Activated T-helper 2 cell treated with anti-CD3 and anti-CD28 coated beads, Interferon-gamma antibody, Interleukin-2, Interleukin-4, amounts not matched to agents 10 μg/mL and 5 μg/mL and 100 μg/mL, durations not matched to agents 14 hours and 24 hours and 36 hours (primary cell): ENCODE measurements at regions not wholly inside any gene's neighbourhood (a gene's known extent, or its start where the extent isn't known, plus 50 kb on each side); places are given as distances from the start of the nearest gene placed in this dataset.

ENCODE experiments used
- DNase-seq: peaks from one replicate; pipeline ENCODE4 v3.0.0; 2021; ENCODE audit warnings: low spot score
- H3K27ac Mint-ChIP-seq: one replicate; pipeline ENCODE4 v1.8.0; 2021; ENCODE audit warnings: mixed read lengths
- H3K27me3 Mint-ChIP-seq: one replicate; pipeline ENCODE4 v1.8.0; 2021; ENCODE audit warnings: low read depth, mixed read lengths
- H3K36me3 Mint-ChIP-seq: one replicate; pipeline ENCODE4 v1.8.0; 2021; ENCODE audit warnings: low read depth, mixed read lengths
- H3K4me1 Mint-ChIP-seq: one replicate; pipeline ENCODE4 v1.8.0; 2021; ENCODE audit warnings: low read depth, mixed read lengths
- H3K4me3 Mint-ChIP-seq: one replicate; pipeline ENCODE4 v1.8.0; 2021; ENCODE audit warnings: low read depth, mild to moderate bottlenecking, moderate library complexity, mixed read lengths
- H3K9me3 Mint-ChIP-seq: one replicate; pipeline ENCODE4 v1.8.0; 2021; ENCODE audit warnings: mixed read lengths
- intact Hi-C: fragments of 100-400 bp; cut with micrococcal nuclease; formaldehyde crosslinking; loops from one replicate; pipeline ENCODE4 v1.15.1; 2023

- DNase-seq, result no peak
- Mint-ChIP-seq H3K36me3 (no peaks in the 10 kb centered on the region), H3K4me1 (no peaks in the 10 kb centered on the region), H3K9me3 (no peaks in the 10 kb centered on the region), H3K4me3 (no peak overlapping the region), H3K27ac (no peak overlapping the region), H3K27me3 (no peaks in the 10 kb centered on the region)
- intact Hi-C loops, result no loop called here
Measured at GRCh38 chr5:165423697-165424299, 1918.4 kb downstream of the MAT2B start.

GRCh38 chr5:165425594-165425993 is 1920.2 kb downstream of the MAT2B start:
- Mint-ChIP-seq H3K4me3 (no peak overlapping the region), H3K36me3 (no peaks in the 10 kb centered on the region)

GRCh38 chr5:165448753-165449152 is 1943.3 kb downstream of the MAT2B start:
- Mint-ChIP-seq H3K4me3 (no peak overlapping the region), H3K27me3 (no peaks in the 10 kb centered on the region), H3K9me3 (peaks cover 11% of the 10 kb centered on the region), H3K36me3 (no peaks in the 10 kb centered on the region), H3K27ac (no peak overlapping the region), H3K4me1 (no peaks in the 10 kb centered on the region)
- no peak for DNase-seq
- intact Hi-C loops, result no loop called here

More at GRCh38 chr5:165425594-165425993, 1920.2 kb downstream of the MAT2B start:
- Mint-ChIP-seq H3K27ac (no peak overlapping the region), H3K27me3 (no peaks in the 10 kb centered on the region), H3K4me1 (no peaks in the 10 kb centered on the region), H3K9me3 (peaks cover 4% of the 10 kb centered on the region)
- DNase-seq, result no peak
- intact Hi-C loops, result no loop called here

- no peaks in the 10 kb centered on the region for H3K4me1 Mint-ChIP-seq
- no peak for DNase-seq
- no peaks in the 10 kb centered on the region for H3K36me3 Mint-ChIP-seq
- no peaks in the 10 kb centered on the region for H3K9me3 Mint-ChIP-seq
- no peak overlapping the region for H3K4me3 Mint-ChIP-seq
- intact Hi-C loops, result no loop called here
- no peak overlapping the region for H3K27ac Mint-ChIP-seq
- no peaks in the 10 kb centered on the region for H3K27me3 Mint-ChIP-seq
Measured at GRCh38 chr5:165457859-165458481, 1952.6 kb downstream of the MAT2B start.

GRCh38 chr5:165459232-165459631 is 1953.8 kb downstream of the MAT2B start:
- Mint-ChIP-seq H3K4me3 (no peak overlapping the region), H3K36me3 (no peaks in the 10 kb centered on the region), H3K4me1 (no peaks in the 10 kb centered on the region), H3K9me3 (peaks cover 8% of the 10 kb centered on the region), H3K27me3 (no peaks in the 10 kb centered on the region), H3K27ac (no peak overlapping the region)
- no peak for DNase-seq
- intact Hi-C loops, result no loop called here

- no peak overlapping the region for H3K4me3 Mint-ChIP-seq
- no peak overlapping the region for H3K27ac Mint-ChIP-seq
- H3K27me3 Mint-ChIP-seq, result no peaks in the 10 kb centered on the region
- no peak for DNase-seq
- peaks cover 17% of the 10 kb centered on the region for H3K9me3 Mint-ChIP-seq
- intact Hi-C loops, result no loop called here
- H3K36me3 Mint-ChIP-seq, result no peaks in the 10 kb centered on the region
- no peaks in the 10 kb centered on the region for H3K4me1 Mint-ChIP-seq
Measured at GRCh38 chr5:165460911-165461310, 1955.5 kb downstream of the MAT2B start.

- no peak for DNase-seq
- Mint-ChIP-seq H3K27me3 (no peaks in the 10 kb centered on the region), H3K4me1 (peaks cover 2% of the 10 kb centered on the region), H3K36me3 (no peaks in the 10 kb centered on the region), H3K27ac (no peak overlapping the region), H3K9me3 (no peaks in the 10 kb centered on the region), H3K4me3 (no peak overlapping the region)
- intact Hi-C loops, result no loop called here
Measured at GRCh38 chr5:165477546-165477945, 1972.1 kb downstream of the MAT2B start.

GRCh38 chr5:165495829-165496380 is 1990.5 kb downstream of the MAT2B start:
- intact Hi-C loops, result no loop called here
- no peaks in the 10 kb centered on the region for H3K27me3 Mint-ChIP-seq
- H3K4me3 Mint-ChIP-seq, result no peak overlapping the region
- no peak overlapping the region for H3K27ac Mint-ChIP-seq
- no peaks in the 10 kb centered on the region for H3K9me3 Mint-ChIP-seq
- no peak for DNase-seq
- no peaks in the 10 kb centered on the region for H3K36me3 Mint-ChIP-seq
- H3K4me1 Mint-ChIP-seq, result no peaks in the 10 kb centered on the region

- Mint-ChIP-seq H3K36me3 (no peaks in the 10 kb centered on the region), H3K27me3 (no peaks in the 10 kb centered on the region), H3K27ac (no peak overlapping the region), H3K9me3 (peaks cover 4% of the 10 kb centered on the region), H3K4me1 (no peaks in the 10 kb centered on the region), H3K4me3 (no peak overlapping the region)
- no peak for DNase-seq
- intact Hi-C loops, result no loop called here
Measured at GRCh38 chr5:165497707-165498106, 1992.3 kb downstream of the MAT2B start.

GRCh38 chr5:165502893-165503691 is 1997.7 kb downstream of the MAT2B start:
- H3K4me1 Mint-ChIP-seq, result no peaks in the 10 kb centered on the region
- DNase-seq, result no peak
- H3K4me3 Mint-ChIP-seq, result no peak overlapping the region
- no peaks in the 10 kb centered on the region for H3K36me3 Mint-ChIP-seq
- no peak overlapping the region for H3K27ac Mint-ChIP-seq
- intact Hi-C loops, result no loop called here
- H3K9me3 Mint-ChIP-seq, result peaks cover 10% of the 10 kb centered on the region
- H3K27me3 Mint-ChIP-seq, result no peaks in the 10 kb centered on the region

GRCh38 chr5:165504674-165505073 is 1999.3 kb downstream of the MAT2B start:
- Mint-ChIP-seq H3K9me3 (peaks cover 18% of the 10 kb centered on the region), H3K27ac (no peak overlapping the region), H3K4me1 (no peaks in the 10 kb centered on the region), H3K4me3 (no peak overlapping the region), H3K27me3 (no peaks in the 10 kb centered on the region), H3K36me3 (no peaks in the 10 kb centered on the region)
- intact Hi-C loops, result no loop called here
- no peak for DNase-seq

- Mint-ChIP-seq H3K27ac (no peak overlapping the region), H3K4me1 (no peaks in the 10 kb centered on the region), H3K4me3 (no peak overlapping the region), H3K36me3 (no peaks in the 10 kb centered on the region), H3K9me3 (peaks cover 12% of the 10 kb centered on the region), H3K27me3 (no peaks in the 10 kb centered on the region)
- no peak for DNase-seq
- intact Hi-C loops, result no loop called here
Measured at GRCh38 chr5:165508286-165508685, 2002.9 kb downstream of the MAT2B start.

- Mint-ChIP-seq H3K4me1 (no peaks in the 10 kb centered on the region), H3K36me3 (no peaks in the 10 kb centered on the region), H3K9me3 (peaks cover 10% of the 10 kb centered on the region), H3K27ac (no peak overlapping the region), H3K27me3 (no peaks in the 10 kb centered on the region), H3K4me3 (no peak overlapping the region)
- no peak for DNase-seq
- intact Hi-C loops, result no loop called here
Measured at GRCh38 chr5:165508861-165509260, 2003.4 kb downstream of the MAT2B start.
